ENCODE measurements at regions not wholly inside any gene's neighbourhood (a gene's known extent, or its start where the extent isn't known, plus 50 kb on each side); places are given as distances from the start of the nearest gene placed in this dataset.
"Not testable (repeated sequence)": the region's sequence is repeated elsewhere in the genome, so short reads cannot be mapped to it uniquely, and the experiment has no call there.

- H2AFZ ChIP-seq: no peak overlapping the region
- WGBS (ENCODE audit: low lambda C conversion rate, missing lambda C conversion rate): 98% methylated on average over 7 of the region's 7 CpGs
- no peak overlapping the region for H3K4me3 ChIP-seq
- no peaks in the 10 kb centered on the region for H3K9me3 ChIP-seq (ENCODE audit: low read depth)
- H3K27ac ChIP-seq: no peak overlapping the region
- no peaks in the 10 kb centered on the region for H3K9me2 ChIP-seq (replicated peaks; ENCODE audit: insufficient read depth)
- H3K27me3 ChIP-seq: no peaks in the 10 kb centered on the region
- no peaks in the 10 kb centered on the region for H3K36me3 ChIP-seq (replicated peaks; ENCODE audit: insufficient read depth, low read depth)
- H4K20me1 ChIP-seq (ENCODE audit: insufficient read depth, poor library complexity, severe bottlenecking): no peaks in the 10 kb centered on the region
- no peak for DNase-seq (ENCODE audit: low spot score)
- TF ChIP-seq EZH2phosphoT487 (IDR thresholded peaks at IDR 0.05; ENCODE audit: low read depth, severe bottlenecking, unreplicated experiment): no peak
- TF ChIP-seq EZH2 (IDR thresholded peaks at IDR 0.05; ENCODE audit: borderline replicate concordance): no peak
- TF ChIP-seq CTCF (IDR thresholded peaks at IDR 0.05; ENCODE audit: poor library complexity): no peak
- H3K4me2 ChIP-seq: no peak overlapping the region
- H3K79me2 ChIP-seq: no peaks in the 10 kb centered on the region
- no peaks in the 10 kb centered on the region for H3K4me1 ChIP-seq (ENCODE audit: insufficient read depth)
Measured at GRCh38 chr13:84086847-84087162, 204.5 kb upstream of the SLITRK1 start.

GRCh38 chr13:84086098-84086846 is 204.0 kb upstream of the SLITRK1 start:
- H3K9me2 ChIP-seq (replicated peaks; ENCODE audit: insufficient read depth); DNase-seq (ENCODE audit: low spot score); H3K27ac ChIP-seq; H3K36me3 ChIP-seq (replicated peaks; ENCODE audit: insufficient read depth, low read depth); H3K79me2 ChIP-seq; H3K9me3 ChIP-seq (ENCODE audit: low read depth); H2AFZ ChIP-seq; H3K4me3 ChIP-seq; H4K20me1 ChIP-seq (ENCODE audit: insufficient read depth, poor library complexity, severe bottlenecking); H3K4me1 ChIP-seq (ENCODE audit: insufficient read depth); H3K27me3 ChIP-seq; H3K4me2 ChIP-seq: not testable (repeated sequence)
- WGBS (ENCODE audit: low lambda C conversion rate, missing lambda C conversion rate): 98% methylated on average over 42 of the region's 49 CpGs

- no peaks in the 10 kb centered on the region for H3K36me3 ChIP-seq (replicated peaks; ENCODE audit: insufficient read depth, low read depth)
- WGBS (ENCODE audit: low lambda C conversion rate, missing lambda C conversion rate): 82% methylated on average over 4 of the region's 4 CpGs
- no peaks in the 10 kb centered on the region for H3K79me2 ChIP-seq
- no peaks in the 10 kb centered on the region for H3K9me2 ChIP-seq (replicated peaks; ENCODE audit: insufficient read depth)
- no peak overlapping the region for H3K27ac ChIP-seq
- DNase-seq (ENCODE audit: low spot score): no peak
- H2AFZ ChIP-seq: no peak overlapping the region
- no peaks in the 10 kb centered on the region for H4K20me1 ChIP-seq (ENCODE audit: insufficient read depth, poor library complexity, severe bottlenecking)
- H3K9me3 ChIP-seq (ENCODE audit: low read depth): no peaks in the 10 kb centered on the region
- H3K4me3 ChIP-seq: no peak overlapping the region
- no peaks in the 10 kb centered on the region for H3K4me1 ChIP-seq (ENCODE audit: insufficient read depth)
- no peak overlapping the region for H3K4me2 ChIP-seq
- no peaks in the 10 kb centered on the region for H3K27me3 ChIP-seq
- TF ChIP-seq CTCF (IDR thresholded peaks at IDR 0.05; ENCODE audit: poor library complexity): no peak
- no peak for TF ChIP-seq EZH2 (IDR thresholded peaks at IDR 0.05; ENCODE audit: borderline replicate concordance)
- TF ChIP-seq EZH2phosphoT487 (IDR thresholded peaks at IDR 0.05; ENCODE audit: low read depth, severe bottlenecking, unreplicated experiment): no peak
Measured at GRCh38 chr13:84082462-84082861, 200.2 kb upstream of the SLITRK1 start.

GRCh38 chr13:84080748-84081530 is 198.7 kb upstream of the SLITRK1 start:
- H3K9me3 ChIP-seq (ENCODE audit: low read depth): no peaks in the 10 kb centered on the region
- no peaks in the 10 kb centered on the region for H4K20me1 ChIP-seq (ENCODE audit: insufficient read depth, poor library complexity, severe bottlenecking)
- no peaks in the 10 kb centered on the region for H3K4me1 ChIP-seq (ENCODE audit: insufficient read depth)
- 78% methylated on average over 7 of the region's 7 CpGs for WGBS (ENCODE audit: low lambda C conversion rate, missing lambda C conversion rate)
- no peaks in the 10 kb centered on the region for H3K9me2 ChIP-seq (replicated peaks; ENCODE audit: insufficient read depth)
- no peaks in the 10 kb centered on the region for H3K36me3 ChIP-seq (replicated peaks; ENCODE audit: insufficient read depth, low read depth)
- H3K4me2 ChIP-seq: no peak overlapping the region
- no peak overlapping the region for H3K4me3 ChIP-seq
- no peaks in the 10 kb centered on the region for H3K27me3 ChIP-seq
- no peak overlapping the region for H3K27ac ChIP-seq
- H3K79me2 ChIP-seq: no peaks in the 10 kb centered on the region
- H2AFZ ChIP-seq: no peak overlapping the region
- no peak for DNase-seq (ENCODE audit: low spot score)
- TF ChIP-seq EZH2phosphoT487 (IDR thresholded peaks at IDR 0.05; ENCODE audit: low read depth, severe bottlenecking, unreplicated experiment) (no peak), CTCF (IDR thresholded peaks at IDR 0.05; ENCODE audit: poor library complexity) (no peak), EZH2 (IDR thresholded peaks at IDR 0.05; ENCODE audit: borderline replicate concordance) (no peak)
